Heart right ventricle (tissue), 16 donors: ENCODE measurements at regions not wholly inside any gene's neighbourhood (a gene's known extent, or its start where the extent isn't known, plus 50 kb on each side); places are given as distances from the start of the nearest gene placed in this dataset.

Source experiments
- ATAC-seq, 8 donors: fragments of 200-7000 bp; cut with Tn5 transposase; one replicate each; pipeline ENCODE4 v1.9.1; 2020; ENCODE audit warnings: mild to moderate bottlenecking in 8 of 8, moderate library complexity in 8 of 8, moderate number of reproducible peaks in 1 of 8
- DNase-seq, 2 donors: peaks; one replicate each; pipeline ENCODE4 v3.0.0-alpha.2; 2020
- H3K27ac ChIP-seq, 10 donors: fragments of 200-600 bp; sonication (generic) in 2 of 10; one replicate each; pipeline versions ENCODE4 v1.5.0 to v1.8.0; 2020 to 2022; ENCODE audit warnings: mild to moderate bottlenecking in 3 of 10
- H3K27me3 ChIP-seq, 7 donors: fragments of 200-600 bp; one replicate each; pipeline ENCODE4 v1.8.0; 2021 to 2022; ENCODE audit warnings: mild to moderate bottlenecking in 2 of 7
- H3K36me3 ChIP-seq, 9 donors: fragments of 200-600 bp; sonication (generic) in 1 of 9; one replicate each; pipeline versions ENCODE4 v1.5.0 to v1.8.0; 2020 to 2022; ENCODE audit warnings: mild to moderate bottlenecking in 2 of 9
- H3K4me1 ChIP-seq, 9 donors: fragments of 200-600 bp; sonication (generic) in 1 of 9; one replicate each; pipeline versions ENCODE4 v1.5.0 to v1.8.0; 2020 to 2022; ENCODE audit warnings: mild to moderate bottlenecking in 4 of 9
- H3K4me3 ChIP-seq, 10 donors: fragments of 200-600 bp; sonication (generic) in 2 of 10; one replicate each; pipeline versions ENCODE4 v1.5.0 to v1.8.0; 2020 to 2022; ENCODE audit warnings: mild to moderate bottlenecking in 7 of 10, moderate library complexity in 2 of 10
- H3K9me3 ChIP-seq, 11 donors: fragments of 200-600 bp in 10 of 11; sonication (generic) in 2 of 11; one replicate each; pipeline versions ENCODE4 v1.5.0 to v1.8.0; 2013 to 2022; ENCODE audit warnings: mild to moderate bottlenecking in 2 of 11, control low read depth in 1 of 11, moderate library complexity in 1 of 11
- WGBS, 2 donors: extraction: QIAGEN DNeasy Blood & Tissue Kit; methylation state at CpG; one replicate each; pipeline ENCODE4 v1.1.7; 2013; ENCODE audit warnings: inconsistent platforms in 1 of 2; 5-methylcytosine and 5-hydroxymethylcytosine counted together
- intact Hi-C, 10 donors: fragments of 100-400 bp; cut with DNase I; formaldehyde crosslinking; loops; one replicate each; pipeline versions ENCODE4 v1.11.1 to v1.14.2; 2022
- TF ChIP-seq, protein P1 (sequence below), 9 donors: fragments of 200-600 bp; sonication (generic) in 2 of 9; IDR thresholded peaks; one replicate each; pipeline versions ENCODE4 v1.5.0 to v1.8.0; 2021 to 2022; ENCODE audit warnings: antibody characterized with exemption in 9 of 9, mild to moderate bottlenecking in 5 of 9, moderate library complexity in 1 of 9
- donor health status: Arrhythmogenic right ventricular cardiomyopathy.
- donor health status: ischemic (EF 13 %, LVEDD 7.1; RV severe dilation, severe dysfunction).
- donor health status: healthy with polysubstance abuse.
- donor health status: DM: no; HTN: yes; CAD: no.
- donor health status: DM: no; HTN: no; CAD: no.
- donor health status: ischemic (EF 25% LVEDD 6.9; RV normal size, moderate dysfunction).
- donor health status: ischemic (EF 25% LVEDD 5.7; RV mildly dilated, moderate dysfunction).
- donor health status: healthy.
- donor health status: DM: yes; HTN: yes; CAD: no.
- donor health status: Ischemic cardiomyopathy.
- donor health status: ischemic (EF 35%, LVEDD 5.7; RV mildly dilated, moderate dysfunction).
- donor health status: nonischemic (EF 11% LVEDD 7.7; RV severe dilation, severe dysfunction).
- donor health status: DM: yes; HTN: yes; CAD: no.
- donor health status: PGD.
- donor health status: ischemic (EF 29% LVEDD 5.4; RV normal size, mild dysfunction).
- donor health status: nonischemic (EF 23%, LVEDD 6.1; RV moderate dilation, normal function).

DNA sequence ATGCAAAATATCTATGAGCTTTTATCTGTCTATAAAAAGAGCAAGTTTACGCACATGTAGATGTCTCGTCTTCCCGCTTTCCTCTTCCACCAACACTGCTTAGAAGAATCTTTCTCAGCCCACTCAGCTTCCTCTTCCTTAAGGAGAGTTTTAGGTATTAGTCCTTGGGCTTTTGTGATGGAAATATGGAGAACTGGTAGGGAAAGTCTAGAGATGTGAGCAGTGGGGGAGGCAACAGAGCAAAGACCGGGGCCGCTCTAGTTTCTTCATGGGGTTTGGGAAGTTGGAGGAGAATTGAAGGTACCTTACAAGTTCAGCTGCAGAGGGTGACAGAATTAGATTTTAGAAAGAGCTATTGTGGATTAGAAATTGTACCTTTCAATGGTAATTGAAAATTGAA is 56.3 kb upstream of the CPNE8 start:
- H3K27me3 ChIP-seq = no peaks in the 10 kb centered on the region

DNA sequence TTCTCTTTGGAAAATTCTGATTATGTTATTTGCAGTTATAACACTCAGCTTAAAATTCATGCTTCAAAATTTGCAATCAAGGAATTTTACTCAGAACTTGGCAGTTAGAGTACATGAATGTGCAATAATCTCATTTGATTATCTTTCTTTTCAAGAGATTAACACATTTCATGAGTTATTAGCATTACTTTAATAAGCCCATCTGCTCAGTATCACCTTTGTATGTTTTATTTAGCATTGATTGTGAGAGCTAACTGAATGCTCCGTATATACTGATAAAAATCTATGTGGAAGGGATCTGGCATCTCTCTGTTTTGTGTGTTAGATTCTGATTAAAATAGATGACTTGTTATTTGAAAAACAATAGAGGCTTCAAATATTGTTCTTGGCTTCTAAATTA is 55.6 kb upstream of the CPNE8 start:
- WGBS, 2 donors = 31 to 47% methylated on average over 1 of the region's 1 CpG
- no peaks in the 10 kb centered on the region for H3K4me1 ChIP-seq
- H3K9me3 ChIP-seq = no peaks in the 10 kb centered on the region
- no peak overlapping the region for H3K27ac ChIP-seq
- ATAC-seq = no peak
- no peaks in the 10 kb centered on the region for H3K36me3 ChIP-seq
- no peaks in the 10 kb centered on the region for H3K27me3 ChIP-seq
- intact Hi-C loops = no loop called here
- no peak for DNase-seq
- TF ChIP-seq, protein P1, sequence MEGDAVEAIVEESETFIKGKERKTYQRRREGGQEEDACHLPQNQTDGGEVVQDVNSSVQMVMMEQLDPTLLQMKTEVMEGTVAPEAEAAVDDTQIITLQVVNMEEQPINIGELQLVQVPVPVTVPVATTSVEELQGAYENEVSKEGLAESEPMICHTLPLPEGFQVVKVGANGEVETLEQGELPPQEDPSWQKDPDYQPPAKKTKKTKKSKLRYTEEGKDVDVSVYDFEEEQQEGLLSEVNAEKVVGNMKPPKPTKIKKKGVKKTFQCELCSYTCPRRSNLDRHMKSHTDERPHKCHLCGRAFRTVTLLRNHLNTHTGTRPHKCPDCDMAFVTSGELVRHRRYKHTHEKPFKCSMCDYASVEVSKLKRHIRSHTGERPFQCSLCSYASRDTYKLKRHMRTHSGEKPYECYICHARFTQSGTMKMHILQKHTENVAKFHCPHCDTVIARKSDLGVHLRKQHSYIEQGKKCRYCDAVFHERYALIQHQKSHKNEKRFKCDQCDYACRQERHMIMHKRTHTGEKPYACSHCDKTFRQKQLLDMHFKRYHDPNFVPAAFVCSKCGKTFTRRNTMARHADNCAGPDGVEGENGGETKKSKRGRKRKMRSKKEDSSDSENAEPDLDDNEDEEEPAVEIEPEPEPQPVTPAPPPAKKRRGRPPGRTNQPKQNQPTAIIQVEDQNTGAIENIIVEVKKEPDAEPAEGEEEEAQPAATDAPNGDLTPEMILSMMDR (IDR thresholded peaks at IDR 0.05) = no peak
- no peak overlapping the region for H3K4me3 ChIP-seq

More for the DNA sequence above, 56.3 kb upstream of the CPNE8 start:
- no peaks in the 10 kb centered on the region for H3K9me3 ChIP-seq
- TF ChIP-seq, protein P1 (IDR thresholded peaks at IDR 0.05) = no peak
- intact Hi-C loops = no loop called here
- 86% methylated on average over 5 of the region's 5 CpGs for WGBS, 2 donors
- H3K36me3 ChIP-seq = no peaks in the 10 kb centered on the region
- no peak for ATAC-seq
- H3K4me3 ChIP-seq = no peak overlapping the region
- H3K4me1 ChIP-seq = no peaks in the 10 kb centered on the region
- no peak for DNase-seq
- no peak overlapping the region for H3K27ac ChIP-seq

DNA sequence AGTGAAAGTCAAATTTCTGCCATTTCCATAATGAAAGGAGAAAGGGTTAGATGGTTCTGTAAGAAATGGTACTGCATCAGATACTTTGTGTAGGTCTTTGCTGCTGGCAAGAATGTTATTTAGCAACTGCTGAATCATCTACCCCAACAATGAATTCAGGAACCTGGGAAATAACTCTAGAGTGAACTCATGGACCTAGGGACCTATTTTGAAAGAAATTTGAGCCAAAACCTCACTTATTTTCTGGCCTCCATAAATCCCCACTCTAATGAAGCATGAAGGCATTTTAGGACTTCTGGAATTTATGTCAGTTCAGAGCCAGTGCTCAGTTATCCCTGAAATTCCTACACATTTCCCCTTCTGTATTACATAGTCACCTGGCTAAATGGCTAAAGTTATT is 50.9 kb upstream of the CPNE8 start:
- Histone ChIP-seq H3K36me3 (no peaks in the 10 kb centered on the region), H3K27me3 (no peaks in the 10 kb centered on the region), H3K4me3 (no peak overlapping the region), H3K4me1 (no peaks in the 10 kb centered on the region), H3K9me3 (peaks cover 0 to 3% (median 0%) of the 10 kb centered on the region in 11 donors), H3K27ac (no peak overlapping the region)
- intact Hi-C loops = no loop called here
- DNase-seq (no peak), ATAC-seq (no peak)
- TF ChIP-seq, protein P1 (IDR thresholded peaks at IDR 0.05) = no peak
